ENCODE measurements at regions not wholly inside any gene's neighbourhood (a gene's known extent, or its start where the extent isn't known, plus 50 kb on each side); places are given as distances from the start of the nearest gene placed in this dataset.

- no peaks in the 10 kb centered on the region for H3K27me3 ChIP-seq (ENCODE audit: insufficient read depth, poor library complexity, severe bottlenecking)
- TF ChIP-seq GABPA (IDR thresholded peaks at IDR 0.05; ENCODE audit: low read depth) = no peak
- TF ChIP-seq CTCF (IDR thresholded peaks at IDR 0.05; ENCODE audit: insufficient read depth, low read length) = no peak
- TF ChIP-seq REST (IDR thresholded peaks at IDR 0.05; ENCODE audit: insufficient replicate concordance, low read depth) = no peak
- no peak for TF ChIP-seq SPI1 (IDR thresholded peaks at IDR 0.05; ENCODE audit: borderline replicate concordance, low read depth)
- no peak for TF ChIP-seq POLR2AphosphoS5 (IDR thresholded peaks at IDR 0.05; ENCODE audit: low read depth)
- no peak for DNase-seq (ENCODE audit: low read depth in 1 of 2, low spot score in 1 of 2)
- H3K4me3 ChIP-seq (replicated peaks; ENCODE audit: insufficient read depth, low read length) = no peak overlapping the region
- H3K27ac ChIP-seq (replicated peaks) = no peak overlapping the region
These were observed 630.5 kb upstream of the FANCL start for GRCh38 chr2:58871469-58872142.

GRCh38 chr2:58870704-58871103, 629.6 kb upstream of the FANCL start:
- DNase-seq (ENCODE audit: low read depth in 1 of 2, low spot score in 1 of 2) = no peak
- Histone ChIP-seq H3K27ac (replicated peaks) (no peak overlapping the region), H3K27me3 (ENCODE audit: insufficient read depth, poor library complexity, severe bottlenecking) (no peaks in the 10 kb centered on the region), H3K4me3 (replicated peaks; ENCODE audit: insufficient read depth, low read length) (no peak overlapping the region)
- TF ChIP-seq CTCF (IDR thresholded peaks at IDR 0.05; ENCODE audit: insufficient read depth, low read length) (no peak), POLR2AphosphoS5 (IDR thresholded peaks at IDR 0.05; ENCODE audit: low read depth) (no peak)

GRCh38 chr2:58866946-58867345, 625.8 kb upstream of the FANCL start:
- TF ChIP-seq GABPA (IDR thresholded peaks at IDR 0.05; ENCODE audit: low read depth) (no peak), CTCF (IDR thresholded peaks at IDR 0.05; ENCODE audit: insufficient read depth, low read length) (no peak), POLR2AphosphoS5 (IDR thresholded peaks at IDR 0.05; ENCODE audit: low read depth) (no peak), SPI1 (IDR thresholded peaks at IDR 0.05; ENCODE audit: borderline replicate concordance, low read depth) (no peak), REST (IDR thresholded peaks at IDR 0.05; ENCODE audit: insufficient replicate concordance, low read depth) (no peak)
- no peak for DNase-seq (ENCODE audit: low read depth in 1 of 2, low spot score in 1 of 2)
- no peaks in the 10 kb centered on the region for H3K27me3 ChIP-seq (ENCODE audit: insufficient read depth, poor library complexity, severe bottlenecking)
- no peak overlapping the region for H3K27ac ChIP-seq (replicated peaks)
- H3K4me3 ChIP-seq (replicated peaks; ENCODE audit: insufficient read depth, low read length) = no peak overlapping the region

DNA sequence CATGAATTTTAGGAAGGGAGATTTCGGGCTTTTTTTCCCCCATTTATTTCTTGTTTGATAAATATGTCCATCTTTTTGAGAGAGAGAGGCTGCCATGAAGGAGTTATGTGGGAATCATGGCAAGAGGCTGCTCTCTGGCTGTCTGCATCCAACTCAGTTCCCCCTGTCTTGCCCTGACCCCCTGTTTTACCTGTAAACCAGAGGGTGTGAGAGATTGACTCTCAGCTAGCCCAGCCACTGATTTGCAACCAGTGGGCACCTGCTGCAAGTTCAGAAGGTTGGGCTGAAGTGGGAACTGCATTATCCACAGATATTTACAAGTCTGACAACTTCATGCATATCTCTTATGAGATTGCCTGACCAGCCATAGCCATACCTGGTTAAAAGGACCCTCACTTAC, 625.4 kb upstream of the FANCL start:
- no peak overlapping the region for H3K4me3 ChIP-seq (replicated peaks; ENCODE audit: insufficient read depth, low read length)

More for the DNA sequence above, 625.4 kb upstream of the FANCL start:
- H3K27ac ChIP-seq (replicated peaks) = no peak overlapping the region
- no peak for TF ChIP-seq CTCF (IDR thresholded peaks at IDR 0.05; ENCODE audit: insufficient read depth, low read length)
- TF ChIP-seq POLR2AphosphoS5 (IDR thresholded peaks at IDR 0.05; ENCODE audit: low read depth) = no peak
- no peak for TF ChIP-seq REST (IDR thresholded peaks at IDR 0.05; ENCODE audit: insufficient replicate concordance, low read depth)
- no peak for TF ChIP-seq SPI1 (IDR thresholded peaks at IDR 0.05; ENCODE audit: borderline replicate concordance, low read depth)
- TF ChIP-seq GABPA (IDR thresholded peaks at IDR 0.05; ENCODE audit: low read depth) = no peak
- no peaks in the 10 kb centered on the region for H3K27me3 ChIP-seq (ENCODE audit: insufficient read depth, poor library complexity, severe bottlenecking)
- no peak for DNase-seq (ENCODE audit: low read depth in 1 of 2, low spot score in 1 of 2)

Data from HL-60 (cell line).